Left renal cortex interstitium (tissue), 4 donors: ENCODE measurements at regions not wholly inside any gene's neighbourhood (a gene's known extent, or its start where the extent isn't known, plus 50 kb on each side); places are given as distances from the start of the nearest gene placed in this dataset.

Experiments used
- DNase-seq, 4 donors: peaks; one replicate each; pipeline ENCODE4 v3.0.0-alpha.2; 2013; ENCODE audit warnings: low read depth in 4 of 4, low spot score in 2 of 4, missing footprints in 1 of 4

GRCh38 chr5:156094001-156094400, 233.0 kb upstream of the SGCD start:
- no peak for DNase-seq

GRCh38 chr5:156095709-156096241, 231.2 kb upstream of the SGCD start:
- no peak for DNase-seq

GRCh38 chr5:156096259-156096658, 230.7 kb upstream of the SGCD start:
- no peak for DNase-seq

- DNase-seq: no peak
Observed at GRCh38 chr5:156103155-156103885, 223.6 kb upstream of the SGCD start.

- no peak for DNase-seq
Observed at GRCh38 chr5:156109317-156110023, 217.5 kb upstream of the SGCD start.

GRCh38 chr5:156119692-156120091, 207.3 kb upstream of the SGCD start:
- DNase-seq: no peak

GRCh38 chr5:156120777-156121176, 206.2 kb upstream of the SGCD start:
- DNase-seq: no peak

GRCh38 chr5:156121234-156121633, 205.7 kb upstream of the SGCD start:
- DNase-seq: no peak

GRCh38 chr5:156121882-156122281, 205.1 kb upstream of the SGCD start:
- no peak for DNase-seq

GRCh38 chr5:156124708-156125107, 202.3 kb upstream of the SGCD start:
- no peak for DNase-seq

GRCh38 chr5:156125118-156125517, 201.8 kb upstream of the SGCD start:
- DNase-seq: no peak

- DNase-seq: no peak
Observed at GRCh38 chr5:156126716-156127115, 200.2 kb upstream of the SGCD start.

GRCh38 chr5:156128026-156128425, 198.9 kb upstream of the SGCD start:
- no peak for DNase-seq

- no peak for DNase-seq
Observed at GRCh38 chr5:156134216-156134615, 192.7 kb upstream of the SGCD start.

GRCh38 chr5:156135531-156135930, 191.4 kb upstream of the SGCD start:
- no peak for DNase-seq

GRCh38 chr5:156137071-156137869, 189.7 kb upstream of the SGCD start:
- DNase-seq: no peak

GRCh38 chr5:156142867-156143266, 184.1 kb upstream of the SGCD start:
- no peak for DNase-seq

- DNase-seq: no peak
Observed at GRCh38 chr5:156147261-156147943, 179.6 kb upstream of the SGCD start.

GRCh38 chr5:156147944-156148285, 179.0 kb upstream of the SGCD start:
- DNase-seq: no peak

GRCh38 chr5:156148301-156148700, 178.7 kb upstream of the SGCD start:
- DNase-seq: no peak

GRCh38 chr5:156149213-156149612, 177.8 kb upstream of the SGCD start:
- no peak for DNase-seq
